K562 (cell line): ENCODE measurements at regions not wholly inside any gene's neighbourhood (a gene's known extent, or its start where the extent isn't known, plus 50 kb on each side); places are given as distances from the start of the nearest gene placed in this dataset.

Experiments used
- CXXC5 ChIP-seq: fragments of 250-450 bp; sonication (Bioruptor Pico); IDR thresholded peaks from 2 replicates; pipeline ENCODE4 v1.8.0; 2022; ENCODE audit warnings: inconsistent platforms, mild to moderate bottlenecking, moderate library complexity
- E2F3 ChIP-seq: fragments of 250-450 bp; sonication (Bioruptor Pico); IDR thresholded peaks from 2 replicates; pipeline ENCODE4 v1.4.0; 2020; ENCODE audit warnings: mild to moderate bottlenecking
- EP300 ChIP-seq: IDR thresholded peaks from 2 replicates; pipeline ENCODE4 v1.6.1; 2012; ENCODE audit warnings: low read length, improper control_type of control experiment
- ETV5 ChIP-seq: sonication (generic); formaldehyde crosslinking; IDR thresholded peaks from 2 replicates; pipeline ENCODE4 v1.4.0; 2020; ENCODE audit warnings: low read depth, mild to moderate bottlenecking, missing genetic modification reagents
- GATAD2B ChIP-seq: fragments of 450-650 bp; IDR thresholded peaks from 2 replicates; pipeline ENCODE4 v1.6.1; 2017; ENCODE audit warnings: mild to moderate bottlenecking, borderline replicate concordance
- MAZ ChIP-seq, 2 experiments: fragments of 450-650 bp in 1 of 2; sonication (generic) in 1 of 2; formaldehyde crosslinking; IDR thresholded peaks in 1 of 2; conservative IDR thresholded peaks in 1 of 2; 2 replicates each; pipeline versions ENCODE4 v1.4.0 to v1.5.0; 2020; ENCODE audit warnings: mild to moderate bottlenecking in 1 of 2, missing genetic modification reagents in 1 of 2
- MNT ChIP-seq, 2 experiments: fragments of 450-650 bp; conservative IDR thresholded peaks; 2 replicates each; pipeline ENCODE4 v1.6.1; 2017; ENCODE audit warnings: mild to moderate bottlenecking in 2 of 2, moderate library complexity in 2 of 2
- NFIC ChIP-seq: fragments of 450-650 bp; IDR thresholded peaks from 2 replicates; pipeline ENCODE4 v1.6.1; 2017; ENCODE audit warnings: mild to moderate bottlenecking, inconsistent platforms
- NKRF ChIP-seq: fragments of 450-650 bp; IDR thresholded peaks from 2 replicates; pipeline ENCODE4 v1.6.1; 2016; ENCODE audit warnings: borderline replicate concordance
- NONO ChIP-seq, 2 experiments: fragments of 200-400 bp in 1 of 2; fragments of 450-650 bp in 1 of 2; formaldehyde crosslinking in 1 of 2; IDR thresholded peaks; 2 replicates each; pipeline ENCODE4 v1.6.1; 2017; ENCODE audit warnings: low read depth in 2 of 2, mild to moderate bottlenecking in 2 of 2, moderate library complexity in 2 of 2, low read length in 1 of 2
- NR1H2 ChIP-seq: sonication (generic); formaldehyde crosslinking; IDR thresholded peaks from 2 replicates; pipeline ENCODE4 v1.4.0; 2020; ENCODE audit warnings: mild to moderate bottlenecking, missing genetic modification reagents
- POLR2H ChIP-seq: IDR thresholded peaks from 2 replicates; pipeline ENCODE4 v1.6.1; 2016; ENCODE audit warnings: missing genetic modification characterization, low read depth, mild to moderate bottlenecking, control low read depth, missing compliant biosample characterization, moderate library complexity
- RBBP5 ChIP-seq: fragments of 200-600 bp; sonication (generic); IDR thresholded peaks from 2 replicates; pipeline ENCODE4 v1.6.1; 2012; ENCODE audit warnings: borderline replicate concordance, mild to moderate bottlenecking, low read length, control low read depth, inconsistent platforms; ENCODE audit not compliant: insufficient read depth, poor library complexity, severe bottlenecking
- SIN3B ChIP-seq: fragments of 450-650 bp; IDR thresholded peaks from 2 replicates; pipeline ENCODE4 v1.6.1; 2017; ENCODE audit warnings: low read depth, mild to moderate bottlenecking, moderate library complexity
- TAF7 ChIP-seq: fragments of 450-650 bp; IDR thresholded peaks from 2 replicates; pipeline ENCODE4 v1.6.1; 2016; ENCODE audit warnings: missing genetic modification characterization, missing compliant biosample characterization
- ZBTB11 ChIP-seq, 3 experiments: fragments of 200-800 bp in 1 of 3; fragments of 250-450 bp in 1 of 3; fragments of 450-650 bp in 1 of 3; sonication (Bioruptor Pico) in 1 of 3; sonication (Bioruptor generic) in 1 of 3; formaldehyde crosslinking in 1 of 3; IDR thresholded peaks; 2 replicates each; pipeline versions ENCODE4 v1.6.1 to v1.8.0; 2016 to 2022; ENCODE audit warnings: mild to moderate bottlenecking in 2 of 3, missing genetic modification characterization in 2 of 3, missing compliant biosample characterization in 1 of 3, moderate library complexity in 1 of 3
- ZBTB9 ChIP-seq: fragments of 450-650 bp; formaldehyde crosslinking; IDR thresholded peaks from 2 replicates; pipeline ENCODE4 v1.4.0; 2020; ENCODE audit warnings: mild to moderate bottlenecking, moderate library complexity
- ZNF76 ChIP-seq: fragments of 250-450 bp; sonication (Bioruptor Pico); IDR thresholded peaks from 2 replicates; pipeline ENCODE4 v1.4.0; 2020; ENCODE audit warnings: mild to moderate bottlenecking, moderate library complexity, borderline replicate concordance

- TF ChIP-seq NKRF (peak; percentile 84), MNT (conservative IDR thresholded peaks at IDR 0.05) (peak; percentile 61 to 84; a peak in 3 of 4 replicates), MAZ (CRISPR knock-in tag; conservative IDR thresholded peaks at IDR 0.05 in 1 of 2, IDR thresholded peaks at IDR 0.05 in 1 of 2) (peak; percentile 40 to 85; a peak in 3 of 4 replicates), CXXC5 (CRISPR knock-in tag) (peak; percentile 94), TAF7 (tag) (0 out of 2 replicates have a peak, but pooled peaks have one; percentile 37), E2F3 (CRISPR knock-in tag) (peak; percentile 96), POLR2H (tag) (peak; percentile 63; the same call in 1 of the 2 replicates), ZBTB11 (CRISPR knock-in tag; IDR thresholded peaks at IDR 0.05) (peak in 1 of 3 experiments; percentile 66; a peak in 1 of 6 replicates), NFIC (peak; percentile 49), GATAD2B (peak; percentile 67; the same call in 1 of the 2 replicates), RBBP5 (peak; percentile 92), ZNF76 (CRISPR knock-in tag) (0 out of 2 replicates have a peak, but pooled peaks have one; percentile 40), ZBTB9 (CRISPR knock-in tag) (peak; percentile 59; the same call in 1 of the 2 replicates), ETV5 (CRISPR knock-in tag) (0 out of 2 replicates have a peak, but pooled peaks have one; percentile 19), NONO (IDR thresholded peaks at IDR 0.05; ENCODE audit: low read depth in 2 of 2, low read length in 1 of 2) (peak; percentile 61 to 88), EP300 (0 out of 2 replicates have a peak, but pooled peaks have one; percentile 24), NR1H2 (CRISPR knock-in tag) (peak; percentile 42; the same call in 1 of the 2 replicates), SIN3B (peak; percentile 48; the same call in 1 of the 2 replicates)
Measured at GRCh38 chr7:84880326-84880997, 306.4 kb downstream of the SEMA3D start (continued).
